Parathyroid adenoma (tissue), 2 donors: ENCODE measurements at regions not wholly inside any gene's neighbourhood (a gene's known extent, or its start where the extent isn't known, plus 50 kb on each side); places are given as distances from the start of the nearest gene placed in this dataset.
"Not testable (repeated sequence)": the region's sequence is repeated elsewhere in the genome, so short reads cannot be mapped to it uniquely, and the experiment has no call there.

Experiments used
- H2AFZ ChIP-seq: fragments of 300-600 bp; sonication (generic); one replicate; pipeline ENCODE4 v1.7.0; 2017; ENCODE audit warnings: antibody characterized with exemption, mild to moderate bottlenecking
- H3K27ac ChIP-seq: fragments of 300-600 bp; sonication (generic); one replicate; pipeline ENCODE4 v1.7.0; 2017
- H3K27me3 ChIP-seq: fragments of 300-600 bp; sonication (generic); one replicate; pipeline ENCODE4 v1.7.0; 2017; ENCODE audit warnings: low read length; ENCODE audit not compliant: control insufficient read depth, insufficient read depth
- H3K36me3 ChIP-seq: fragments of 300-600 bp; sonication (generic); one replicate; pipeline ENCODE4 v1.7.0; 2017; ENCODE audit warnings: low read length; ENCODE audit not compliant: control insufficient read depth, insufficient read depth
- H3K4me1 ChIP-seq: fragments of 300-600 bp; sonication (generic); one replicate; pipeline ENCODE4 v1.7.0; 2017; ENCODE audit warnings: control low read depth
- H3K4me2 ChIP-seq: fragments of 300-600 bp; sonication (generic); one replicate; pipeline ENCODE4 v1.7.0; 2017; ENCODE audit warnings: low read length
- H3K4me3 ChIP-seq: fragments of 300-600 bp; sonication (generic); one replicate; pipeline ENCODE4 v1.7.0; 2017; ENCODE audit warnings: low read depth, low read length
- H3K79me2 ChIP-seq: fragments of 300-600 bp; sonication (generic); one replicate; pipeline ENCODE4 v1.7.0; 2017; ENCODE audit warnings: control low read depth
- H3K9ac ChIP-seq: fragments of 300-600 bp; sonication (generic); one replicate; pipeline ENCODE4 v1.7.0; 2017; ENCODE audit warnings: mild to moderate bottlenecking
- H3K9me3 ChIP-seq: fragments of 300-600 bp; sonication (generic); one replicate; pipeline ENCODE4 v1.7.0; 2017; ENCODE audit warnings: low read length; ENCODE audit not compliant: control insufficient read depth
- TF ChIP-seq, protein P1 (sequence below): fragments of 300-600 bp; sonication (generic); IDR thresholded peaks from one replicate; pipeline ENCODE4 v1.7.0; 2017; ENCODE audit warnings: antibody characterized with exemption, mild to moderate bottlenecking
- donor health status: primary hyperparathyroidism.

DNA sequence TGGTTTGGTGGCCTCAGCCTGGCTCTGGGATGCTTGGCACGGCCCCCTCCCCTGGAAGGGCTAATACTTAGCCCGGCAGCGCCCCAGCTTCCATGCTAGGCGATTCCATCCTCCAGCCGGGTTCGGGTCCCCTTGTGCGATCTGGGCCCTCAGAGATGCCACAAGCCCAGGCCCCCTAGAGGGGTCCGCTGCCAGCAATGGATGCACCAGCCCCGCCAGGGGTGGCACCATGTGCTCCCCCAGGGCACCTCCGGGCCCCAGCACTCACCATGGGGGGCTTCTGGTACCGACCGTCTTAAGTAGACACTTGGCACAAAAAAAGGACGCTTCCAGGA, 125.7 kb upstream of the KCTD7 start:
- H3K27me3 ChIP-seq: no peaks in the 10 kb centered on the region
- TF ChIP-seq, protein P1, sequence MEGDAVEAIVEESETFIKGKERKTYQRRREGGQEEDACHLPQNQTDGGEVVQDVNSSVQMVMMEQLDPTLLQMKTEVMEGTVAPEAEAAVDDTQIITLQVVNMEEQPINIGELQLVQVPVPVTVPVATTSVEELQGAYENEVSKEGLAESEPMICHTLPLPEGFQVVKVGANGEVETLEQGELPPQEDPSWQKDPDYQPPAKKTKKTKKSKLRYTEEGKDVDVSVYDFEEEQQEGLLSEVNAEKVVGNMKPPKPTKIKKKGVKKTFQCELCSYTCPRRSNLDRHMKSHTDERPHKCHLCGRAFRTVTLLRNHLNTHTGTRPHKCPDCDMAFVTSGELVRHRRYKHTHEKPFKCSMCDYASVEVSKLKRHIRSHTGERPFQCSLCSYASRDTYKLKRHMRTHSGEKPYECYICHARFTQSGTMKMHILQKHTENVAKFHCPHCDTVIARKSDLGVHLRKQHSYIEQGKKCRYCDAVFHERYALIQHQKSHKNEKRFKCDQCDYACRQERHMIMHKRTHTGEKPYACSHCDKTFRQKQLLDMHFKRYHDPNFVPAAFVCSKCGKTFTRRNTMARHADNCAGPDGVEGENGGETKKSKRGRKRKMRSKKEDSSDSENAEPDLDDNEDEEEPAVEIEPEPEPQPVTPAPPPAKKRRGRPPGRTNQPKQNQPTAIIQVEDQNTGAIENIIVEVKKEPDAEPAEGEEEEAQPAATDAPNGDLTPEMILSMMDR: no peak
- H2AFZ ChIP-seq: no peak overlapping the region
- H3K4me1 ChIP-seq: no peaks in the 10 kb centered on the region
- no peak overlapping the region for H3K4me3 ChIP-seq
- H3K79me2 ChIP-seq: no peaks in the 10 kb centered on the region
- no peak overlapping the region for H3K27ac ChIP-seq
- H3K36me3 ChIP-seq: no peaks in the 10 kb centered on the region
- H3K9me3 ChIP-seq: no peaks in the 10 kb centered on the region
- H3K9ac ChIP-seq: no peak overlapping the region
- H3K4me2 ChIP-seq: no peak overlapping the region

DNA sequence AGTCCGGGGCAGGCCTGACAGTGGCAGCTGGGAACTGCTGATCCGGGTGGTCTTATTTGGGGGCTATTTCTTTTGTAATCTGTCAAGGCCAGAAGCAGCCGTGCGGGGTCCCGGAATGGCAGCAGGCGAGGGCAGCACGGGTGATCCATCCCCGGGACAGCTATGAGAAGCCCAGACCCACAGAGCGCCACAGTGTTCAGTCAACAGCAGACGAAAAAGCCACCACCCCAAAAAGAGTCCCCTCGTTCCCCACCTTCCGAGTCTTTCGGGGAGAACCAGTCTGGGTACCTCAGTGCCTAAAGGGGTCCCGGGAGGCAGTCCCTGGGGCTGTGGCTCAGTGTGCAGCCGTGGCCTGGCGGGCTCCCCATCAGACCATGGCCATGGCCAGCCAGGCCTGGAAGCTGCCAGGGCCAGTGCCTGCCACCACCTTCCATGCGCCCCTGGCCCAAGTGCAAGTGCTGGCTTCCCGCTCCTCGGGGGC, 125.1 kb upstream of the KCTD7 start:
- no peak overlapping the region for H3K27ac ChIP-seq
- no peak overlapping the region for H3K4me2 ChIP-seq
- H3K4me3 ChIP-seq: no peak overlapping the region
- H2AFZ ChIP-seq: no peak overlapping the region
- H3K9ac ChIP-seq: no peak overlapping the region
- H3K27me3 ChIP-seq: no peaks in the 10 kb centered on the region
- H3K79me2 ChIP-seq: no peaks in the 10 kb centered on the region
- no peaks in the 10 kb centered on the region for H3K9me3 ChIP-seq
- H3K36me3 ChIP-seq: no peaks in the 10 kb centered on the region
- H3K4me1 ChIP-seq: no peaks in the 10 kb centered on the region
- TF ChIP-seq, protein P1: no peak

DNA sequence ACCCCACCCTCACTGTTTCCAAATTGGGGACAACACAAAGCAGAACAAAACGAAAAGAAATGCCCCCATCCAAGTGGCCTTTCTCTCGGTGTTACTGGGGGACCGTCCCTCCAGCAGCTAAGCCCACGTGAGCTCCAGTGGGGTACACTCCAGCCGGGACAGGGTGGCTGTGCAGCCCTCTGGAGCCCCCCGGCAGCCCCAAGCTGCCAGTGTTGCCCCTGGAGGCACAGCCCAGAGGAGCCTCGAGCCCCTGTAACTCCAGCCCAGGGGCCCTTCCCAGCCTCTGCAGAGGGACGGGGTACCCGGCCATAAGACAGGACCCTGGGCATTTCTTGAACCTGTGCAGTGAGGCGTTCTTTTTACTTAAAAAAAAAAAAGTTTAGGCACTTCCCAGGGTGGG, 124.5 kb upstream of the KCTD7 start:
- no peaks in the 10 kb centered on the region for H3K79me2 ChIP-seq
- no peak overlapping the region for H3K4me3 ChIP-seq
- no peak overlapping the region for H3K27ac ChIP-seq
- TF ChIP-seq, protein P1: no peak
- H3K4me1 ChIP-seq: no peaks in the 10 kb centered on the region
- no peaks in the 10 kb centered on the region for H3K27me3 ChIP-seq
- no peak overlapping the region for H3K9ac ChIP-seq
- H2AFZ ChIP-seq: no peak overlapping the region
- H3K4me2 ChIP-seq: no peak overlapping the region
- H3K36me3 ChIP-seq: no peaks in the 10 kb centered on the region
- no peaks in the 10 kb centered on the region for H3K9me3 ChIP-seq

DNA sequence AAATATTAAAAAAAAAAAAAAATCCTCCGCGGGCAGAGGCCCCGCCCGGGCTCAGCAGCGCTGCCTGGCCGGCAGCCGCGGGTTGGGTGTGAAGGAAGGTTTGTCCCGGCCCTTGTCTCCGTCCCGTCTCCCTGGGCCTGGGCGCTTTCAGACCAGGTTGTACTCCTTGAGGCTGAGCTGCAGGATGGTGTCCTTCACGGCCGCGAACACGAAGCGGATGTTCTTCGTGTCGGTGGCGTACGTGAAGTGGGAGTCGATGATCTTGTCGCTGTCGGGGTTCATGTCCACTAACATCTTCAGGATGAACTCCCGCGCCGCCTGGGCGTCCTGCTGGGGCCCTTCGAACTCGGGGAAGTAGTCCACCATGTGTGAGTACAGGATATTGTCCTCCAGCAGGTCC, 123.7 kb upstream of the KCTD7 start:
- TF ChIP-seq, protein P1: no peak
- Histone ChIP-seq H3K36me3 (no peaks in the 10 kb centered on the region), H3K79me2 (no peaks in the 10 kb centered on the region), H2AFZ (no peak overlapping the region), H3K27ac (no peak overlapping the region), H3K4me1 (no peaks in the 10 kb centered on the region), H3K27me3 (no peaks in the 10 kb centered on the region), H3K4me2 (no peak overlapping the region), H3K4me3 (no peak overlapping the region), H3K9ac (no peak overlapping the region), H3K9me3 (no peaks in the 10 kb centered on the region)

DNA sequence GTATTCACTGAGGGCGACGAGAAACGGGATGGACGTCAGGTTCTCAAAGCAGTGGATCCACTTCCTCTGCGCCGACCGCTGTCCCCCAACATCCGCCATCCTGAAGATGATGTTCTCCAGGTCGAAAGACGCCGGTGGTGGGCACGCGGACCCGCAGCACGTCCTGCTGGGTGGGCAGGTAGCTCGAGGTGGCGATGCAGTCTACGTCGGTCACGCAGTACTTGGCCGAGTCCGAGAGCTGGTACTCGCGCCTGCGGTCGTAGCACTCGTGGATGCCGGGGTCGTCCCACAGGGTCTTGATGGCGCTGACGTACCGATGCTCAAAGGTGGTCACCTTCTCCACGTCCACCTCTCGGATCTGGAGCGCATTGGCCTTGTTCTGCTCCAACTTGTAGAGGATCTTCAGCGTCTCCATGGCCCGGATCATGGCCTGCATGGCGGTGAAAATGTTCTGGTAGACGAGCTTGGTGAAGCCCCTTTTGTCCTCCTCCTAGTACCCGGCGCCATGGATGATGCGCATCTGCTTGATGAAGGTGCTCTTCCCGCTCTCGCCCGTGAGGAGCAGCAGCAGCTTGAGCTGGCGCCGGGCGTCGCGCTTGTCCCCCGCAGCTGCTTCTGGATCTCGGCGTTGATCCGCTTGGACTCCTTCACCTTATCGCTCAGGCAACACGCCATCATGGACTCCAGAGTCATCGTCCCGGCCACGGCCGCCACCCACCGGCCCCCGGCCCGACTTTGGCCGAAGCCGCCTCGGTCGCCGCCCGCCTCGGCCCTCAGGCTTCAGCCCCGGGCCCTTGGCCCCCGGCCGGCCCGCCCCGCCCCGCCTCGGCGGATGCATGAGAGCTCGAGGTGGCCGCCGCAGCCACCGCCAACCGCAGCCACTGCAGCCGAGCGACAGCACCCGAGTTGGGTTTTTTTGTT, 122.9 kb upstream of the KCTD7 start:
- Histone ChIP-seq H3K27ac (no peak overlapping the region), H3K36me3 (no peaks in the 10 kb centered on the region), H3K79me2 (no peaks in the 10 kb centered on the region), H2AFZ (peak overlapping the region; percentile 42), H3K27me3 (no peaks in the 10 kb centered on the region), H3K9ac (no peak overlapping the region), H3K4me3 (no peak overlapping the region), H3K4me1 (no peaks in the 10 kb centered on the region), H3K9me3 (no peaks in the 10 kb centered on the region), H3K4me2 (peak overlapping the region; percentile 43)
- TF ChIP-seq, protein P1: no peak

DNA sequence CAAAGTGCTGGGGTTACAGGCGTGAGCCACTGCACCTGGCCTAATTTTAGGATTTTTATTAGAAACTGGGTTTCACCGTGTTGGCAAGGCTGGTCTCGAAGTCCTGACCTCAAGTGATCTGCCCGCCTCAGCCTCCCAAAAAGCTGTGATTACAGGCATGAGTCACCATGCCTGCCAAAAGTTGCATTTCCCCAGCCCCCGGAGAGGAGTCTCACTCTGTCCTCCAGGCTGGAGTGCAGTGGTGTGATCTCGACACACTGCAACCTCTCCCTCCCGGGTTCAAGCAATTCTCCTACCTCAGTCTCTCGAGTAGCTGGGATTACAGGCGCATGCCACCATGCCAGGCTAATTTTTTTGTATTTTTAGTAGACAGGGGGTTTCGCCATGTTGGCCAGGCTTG, 122.0 kb upstream of the KCTD7 start:
- H3K4me2 ChIP-seq, H3K9ac ChIP-seq, H3K4me3 ChIP-seq, H3K27ac ChIP-seq, H3K4me1 ChIP-seq, H3K79me2 ChIP-seq, H3K27me3 ChIP-seq, H2AFZ ChIP-seq, H3K9me3 ChIP-seq, H3K36me3 ChIP-seq: not testable (repeated sequence)
